Activated naive CD8-positive, alpha-beta T cell treated with anti-CD3 and anti-CD28 coated beads, Interleukin-2, amount 10 ng/mL, durations not matched to agents 7 days and 5 days (primary cell): ENCODE measurements at regions not wholly inside any gene's neighbourhood (a gene's known extent, or its start where the extent isn't known, plus 50 kb on each side); places are given as distances from the start of the nearest gene placed in this dataset.
"Not testable (repeated sequence)": the region's sequence is repeated elsewhere in the genome, so short reads cannot be mapped to it uniquely, and the experiment has no call there.

Experiments
- ATAC-seq: fragments of 150-1000 bp; cut with Tn5 transposase; one replicate; pipeline ENCODE4 v1.10.0; 2021; ENCODE audit warnings: low read depth, moderate library complexity
- POLR2A ChIA-PET: fragments of 350-600 bp; sonication (Branson Sonifier 250); formaldehyde crosslinking; loops from one replicate; lab custom pipeline; 2021; ENCODE audit warnings: antibody characterized with exemption; lab: Charles Lee
- DNase-seq: peaks from one replicate; pipeline ENCODE4 v3.0.0; 2021
- H3K27ac Mint-ChIP-seq: one replicate; pipeline ENCODE4 v1.8.0; 2022; ENCODE audit warnings: mild to moderate bottlenecking, mixed read lengths
- H3K27me3 Mint-ChIP-seq: one replicate; pipeline ENCODE4 v1.8.0; 2022; ENCODE audit warnings: mild to moderate bottlenecking, moderate library complexity, mixed read lengths
- H3K36me3 Mint-ChIP-seq: one replicate; pipeline ENCODE4 v1.8.0; 2021; ENCODE audit warnings: mild to moderate bottlenecking, mixed read lengths
- H3K4me1 Mint-ChIP-seq: one replicate; pipeline ENCODE4 v1.8.0; 2021; ENCODE audit warnings: mixed read lengths
- H3K4me3 Mint-ChIP-seq: one replicate; pipeline ENCODE4 v1.8.0; 2022; ENCODE audit warnings: mild to moderate bottlenecking, moderate library complexity, mixed read lengths
- H3K9me3 Mint-ChIP-seq: one replicate; pipeline ENCODE4 v1.8.0; 2021; ENCODE audit warnings: mixed read lengths

- Mint-ChIP-seq H3K9me3 (peaks cover 2% of the 10 kb centered on the region), H3K4me1 (no peaks in the 10 kb centered on the region), H3K27ac (no peak overlapping the region), H3K36me3 (no peaks in the 10 kb centered on the region), H3K4me3 (no peak overlapping the region), H3K27me3 (peaks cover 2% of the 10 kb centered on the region)
- no peak for DNase-seq
- POLR2A ChIA-PET, result no interaction called here
- no peak for ATAC-seq
Measured at GRCh38 chr22:47618180-47619010, 855.9 kb downstream of the TBC1D22A start.

GRCh38 chr22:47617186-47617585 lies 854.7 kb downstream of the TBC1D22A start:
- ATAC-seq, result no peak
- POLR2A ChIA-PET, result no interaction called here
- no peak overlapping the region for H3K4me3 Mint-ChIP-seq
- H3K27me3 Mint-ChIP-seq, result peaks cover 2% of the 10 kb centered on the region
- no peak for DNase-seq
- H3K9me3 Mint-ChIP-seq, result peaks cover 2% of the 10 kb centered on the region
- no peak overlapping the region for H3K27ac Mint-ChIP-seq
- no peaks in the 10 kb centered on the region for H3K4me1 Mint-ChIP-seq
- no peaks in the 10 kb centered on the region for H3K36me3 Mint-ChIP-seq

- no peaks in the 10 kb centered on the region for H3K36me3 Mint-ChIP-seq
- no peak overlapping the region for H3K27ac Mint-ChIP-seq
- peaks cover 2% of the 10 kb centered on the region for H3K9me3 Mint-ChIP-seq
- no peaks in the 10 kb centered on the region for H3K4me1 Mint-ChIP-seq
- ATAC-seq, result no peak
- POLR2A ChIA-PET, result no interaction called here
- H3K4me3 Mint-ChIP-seq, result no peak overlapping the region
- peaks cover 2% of the 10 kb centered on the region for H3K27me3 Mint-ChIP-seq
- no peak for DNase-seq
Measured at GRCh38 chr22:47616396-47617020, 854.1 kb downstream of the TBC1D22A start.

GRCh38 chr22:47615051-47615450 lies 852.6 kb downstream of the TBC1D22A start:
- Mint-ChIP-seq H3K36me3 (no peaks in the 10 kb centered on the region), H3K4me1 (no peaks in the 10 kb centered on the region), H3K9me3 (peaks cover 2% of the 10 kb centered on the region), H3K27ac (no peak overlapping the region), H3K27me3 (no peaks in the 10 kb centered on the region), H3K4me3 (no peak overlapping the region)
- ATAC-seq (no peak), DNase-seq (no peak)
- POLR2A ChIA-PET, result no interaction called here

GRCh38 chr22:47613606-47614350 lies 851.3 kb downstream of the TBC1D22A start:
- H3K27me3 Mint-ChIP-seq, result no peaks in the 10 kb centered on the region
- POLR2A ChIA-PET, result no interaction called here

GRCh38 chr22:47613181-47613580 lies 850.7 kb downstream of the TBC1D22A start:
- ATAC-seq, H3K4me3 Mint-ChIP-seq, H3K27me3 Mint-ChIP-seq, POLR2A ChIA-PET, DNase-seq, H3K9me3 Mint-ChIP-seq, H3K4me1 Mint-ChIP-seq, H3K36me3 Mint-ChIP-seq, H3K27ac Mint-ChIP-seq: not testable (repeated sequence)

More at GRCh38 chr22:47613606-47614350, 851.3 kb downstream of the TBC1D22A start:
- ATAC-seq, result no peak
- H3K27ac Mint-ChIP-seq, result no peak overlapping the region
- DNase-seq, result no peak
- H3K36me3 Mint-ChIP-seq, result no peaks in the 10 kb centered on the region
- peaks cover 2% of the 10 kb centered on the region for H3K9me3 Mint-ChIP-seq
- no peaks in the 10 kb centered on the region for H3K4me1 Mint-ChIP-seq
- no peak overlapping the region for H3K4me3 Mint-ChIP-seq

GRCh38 chr22:47612311-47612910 lies 850.0 kb downstream of the TBC1D22A start:
- Mint-ChIP-seq H3K4me3 (no peak overlapping the region), H3K4me1 (no peaks in the 10 kb centered on the region), H3K9me3 (peaks cover 2% of the 10 kb centered on the region), H3K27ac (no peak overlapping the region), H3K27me3 (no peaks in the 10 kb centered on the region), H3K36me3 (no peaks in the 10 kb centered on the region)
- no peak for DNase-seq
- no peak for ATAC-seq
- POLR2A ChIA-PET, result no interaction called here

GRCh38 chr22:47610764-47611163 lies 848.3 kb downstream of the TBC1D22A start:
- Mint-ChIP-seq H3K36me3 (no peaks in the 10 kb centered on the region), H3K27ac (no peak overlapping the region), H3K4me1 (no peaks in the 10 kb centered on the region), H3K4me3 (no peak overlapping the region), H3K27me3 (no peaks in the 10 kb centered on the region), H3K9me3 (no peaks in the 10 kb centered on the region)
- POLR2A ChIA-PET, result no interaction called here
- no peak for ATAC-seq
- DNase-seq, result no peak

- Mint-ChIP-seq H3K9me3 (no peaks in the 10 kb centered on the region), H3K4me3 (no peak overlapping the region), H3K36me3 (no peaks in the 10 kb centered on the region), H3K27ac (no peak overlapping the region), H3K27me3 (no peaks in the 10 kb centered on the region), H3K4me1 (no peaks in the 10 kb centered on the region)
- POLR2A ChIA-PET, result no interaction called here
- ATAC-seq (peak; percentile 30), DNase-seq (no peak)
Measured at GRCh38 chr22:47610281-47610680, 847.8 kb downstream of the TBC1D22A start.

- ATAC-seq (no peak), DNase-seq (no peak)
- no peaks in the 10 kb centered on the region for H3K9me3 Mint-ChIP-seq
- H3K4me3 Mint-ChIP-seq, result no peak overlapping the region
- H3K36me3 Mint-ChIP-seq, result no peaks in the 10 kb centered on the region
- no peaks in the 10 kb centered on the region for H3K27me3 Mint-ChIP-seq
- peak overlapping the region; percentile 61 for H3K27ac Mint-ChIP-seq
- no peaks in the 10 kb centered on the region for H3K4me1 Mint-ChIP-seq
- POLR2A ChIA-PET, result no interaction called here
Measured at GRCh38 chr22:47609653-47610052, 847.2 kb downstream of the TBC1D22A start.

GRCh38 chr22:47608421-47608820 lies 846.0 kb downstream of the TBC1D22A start:
- H3K27ac Mint-ChIP-seq, result no peak overlapping the region
- no peaks in the 10 kb centered on the region for H3K4me1 Mint-ChIP-seq
- DNase-seq (no peak), ATAC-seq (no peak)
- POLR2A ChIA-PET, result no interaction called here
- H3K27me3 Mint-ChIP-seq, result no peaks in the 10 kb centered on the region
- no peaks in the 10 kb centered on the region for H3K36me3 Mint-ChIP-seq
- no peaks in the 10 kb centered on the region for H3K9me3 Mint-ChIP-seq
- no peak overlapping the region for H3K4me3 Mint-ChIP-seq

- H3K27ac Mint-ChIP-seq, result no peak overlapping the region
- H3K4me1 Mint-ChIP-seq, result no peaks in the 10 kb centered on the region
- POLR2A ChIA-PET, result no interaction called here
- DNase-seq (no peak), ATAC-seq (no peak)
- no peaks in the 10 kb centered on the region for H3K9me3 Mint-ChIP-seq
- H3K27me3 Mint-ChIP-seq, result no peaks in the 10 kb centered on the region
- no peak overlapping the region for H3K4me3 Mint-ChIP-seq
- H3K36me3 Mint-ChIP-seq, result no peaks in the 10 kb centered on the region
Measured at GRCh38 chr22:47607486-47607885, 845.0 kb downstream of the TBC1D22A start.

GRCh38 chr22:47606426-47606825 lies 844.0 kb downstream of the TBC1D22A start:
- no peak overlapping the region for H3K4me3 Mint-ChIP-seq
- no peaks in the 10 kb centered on the region for H3K9me3 Mint-ChIP-seq
- ATAC-seq (no peak), DNase-seq (no peak)
- H3K4me1 Mint-ChIP-seq, result no peaks in the 10 kb centered on the region
- H3K27me3 Mint-ChIP-seq, result peaks cover 2% of the 10 kb centered on the region
- POLR2A ChIA-PET, result no interaction called here
- no peak overlapping the region for H3K27ac Mint-ChIP-seq
- no peaks in the 10 kb centered on the region for H3K36me3 Mint-ChIP-seq
